GF-D8 (cell line): ENCODE measurements at regions not wholly inside any gene's neighbourhood (a gene's known extent, or its start where the extent isn't known, plus 50 kb on each side); places are given as distances from the start of the nearest gene placed in this dataset.

Source experiments
- DNase-seq: peaks from one replicate; lab custom pipeline; 2025; lab: John Stamatoyannopoulos, UW

GRCh38 chr5:2985718-2986117 lies 234.2 kb upstream of the IRX2 start:
- no peak for DNase-seq

GRCh38 chr5:2983583-2984300 lies 232.3 kb upstream of the IRX2 start:
- DNase-seq = no peak

- no peak for DNase-seq
Observed at GRCh38 chr5:2981652-2982051, 230.2 kb upstream of the IRX2 start.

GRCh38 chr5:2981035-2981434 lies 229.6 kb upstream of the IRX2 start:
- no peak for DNase-seq

- no peak for DNase-seq
Observed at GRCh38 chr5:2960294-2960693, 208.8 kb upstream of the IRX2 start.

- DNase-seq = no peak
Observed at GRCh38 chr5:2958976-2959375, 207.5 kb upstream of the IRX2 start.

GRCh38 chr5:2948875-2949274 lies 197.4 kb upstream of the IRX2 start:
- DNase-seq = no peak

- no peak for DNase-seq
Observed at GRCh38 chr5:2946315-2946714, 194.8 kb upstream of the IRX2 start.

GRCh38 chr5:2936413-2936812 lies 184.9 kb upstream of the IRX2 start:
- DNase-seq = no peak

GRCh38 chr5:2929779-2930178 lies 178.3 kb upstream of the IRX2 start:
- no peak for DNase-seq

GRCh38 chr5:2921651-2922050 lies 170.2 kb upstream of the IRX2 start:
- no peak for DNase-seq

- DNase-seq = no peak
Observed at GRCh38 chr5:2921176-2921575, 169.7 kb upstream of the IRX2 start.

- DNase-seq = no peak
Observed at GRCh38 chr5:2920312-2920711, 168.8 kb upstream of the IRX2 start.

GRCh38 chr5:2919310-2920018 lies 168.0 kb upstream of the IRX2 start:
- no peak for DNase-seq

- DNase-seq = no peak
Observed at GRCh38 chr5:2917524-2917923, 166.0 kb upstream of the IRX2 start.

GRCh38 chr5:2917093-2917492 lies 165.6 kb upstream of the IRX2 start:
- no peak for DNase-seq

GRCh38 chr5:2916076-2916682 lies 164.7 kb upstream of the IRX2 start:
- DNase-seq = no peak

- DNase-seq = no peak
Observed at GRCh38 chr5:2914981-2915484, 163.6 kb upstream of the IRX2 start.

- no peak for DNase-seq
Observed at GRCh38 chr5:2914022-2914661, 162.7 kb upstream of the IRX2 start.

- no peak for DNase-seq
Observed at GRCh38 chr5:2913281-2913680, 161.8 kb upstream of the IRX2 start.

GRCh38 chr5:2912741-2913140 lies 161.3 kb upstream of the IRX2 start:
- DNase-seq = no peak

- no peak for DNase-seq
Observed at GRCh38 chr5:2910401-2911175, 159.1 kb upstream of the IRX2 start.
